ENCODE measurements at regions not wholly inside any gene's neighbourhood (a gene's known extent, or its start where the extent isn't known, plus 50 kb on each side); places are given as distances from the start of the nearest gene placed in this dataset.

DNA sequence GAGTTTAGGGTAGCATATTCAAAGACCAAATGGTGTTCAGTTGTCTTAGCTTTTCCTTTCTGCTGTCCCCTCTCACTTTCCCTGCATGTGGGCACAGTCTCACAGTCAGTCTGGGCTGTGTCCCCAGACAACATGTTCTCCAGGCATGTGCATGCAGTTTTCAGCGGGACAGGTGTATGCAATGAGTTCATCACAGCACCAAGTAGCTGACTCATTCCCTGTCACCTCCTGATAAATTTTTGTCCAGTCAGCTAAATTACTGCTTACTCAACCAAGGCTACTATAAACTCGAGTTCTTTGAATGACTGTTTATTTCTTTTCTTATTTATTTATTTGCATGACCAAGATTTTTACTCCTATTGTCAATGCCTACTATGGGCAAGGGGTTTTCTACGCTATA lies 148.8 kb upstream of the CDH19 start:
- Mint-ChIP-seq H3K9me3 (no peaks in the 10 kb centered on the region), H3K36me3 (ENCODE audit: insufficient read depth in 1 of 3, low read depth in 3 of 3) (peaks cover 0 to 5% (median 0%) of the 10 kb centered on the region in 3 experiments; a peak in 1 of 7 replicates), H3K27ac (0 out of 7 replicates have a peak overlapping the region, but pooled peaks of 1 of the 3 experiments have one; percentile 18), H3K4me1 (peaks cover 0 to 5% of the 10 kb centered on the region in 2 experiments; a peak in 2 of 4 replicates), H3K27me3 (ENCODE audit: low read depth) (no peaks in the 10 kb centered on the region), H3K4me3 (no peak overlapping the region)
- no peak overlapping the region for H4K91ac ChIP-seq (ENCODE audit: insufficient read length, low read depth, low read length)
- no peaks in the 10 kb centered on the region for H3K27me3 ChIP-seq (ENCODE audit: insufficient read depth, low read length)
- H2AFZ ChIP-seq (ENCODE audit: low read length) = no peak overlapping the region
- no peak overlapping the region for H3K27ac ChIP-seq (ENCODE audit: insufficient read length, low read depth, low read length)
- H3K4me1 ChIP-seq (ENCODE audit: insufficient read depth, low read length) = no peaks in the 10 kb centered on the region
- H2BK20ac ChIP-seq (ENCODE audit: low read depth, low read length, poor library complexity, severe bottlenecking) = no peak overlapping the region
- no peak for TF ChIP-seq CTCF (conservative IDR thresholded peaks at IDR 0.05)
- H4K8ac ChIP-seq (replicated peaks; ENCODE audit: insufficient read length, low read depth, low read length) = no peak overlapping the region
- H3K9me3 ChIP-seq (ENCODE audit: control insufficient read depth, low read depth, low read length) = no peaks in the 10 kb centered on the region
- no peak overlapping the region for H2BK120ac ChIP-seq (ENCODE audit: low read depth, low read length, poor library complexity, severe bottlenecking)
- no peaks in the 10 kb centered on the region for H3K79me2 ChIP-seq (ENCODE audit: insufficient read depth, low read length)
- no peak overlapping the region for H3K18ac ChIP-seq (ENCODE audit: insufficient read length, low read depth, low read length)
- WGBS (ENCODE audit: extremely low coverage, insufficient read length, low lambda C conversion rate) = no CpG with 5 or more reads among the region's 3 CpGs
- H2BK5ac ChIP-seq (ENCODE audit: insufficient read length, low read length) = no peak overlapping the region
- H3K4me2 ChIP-seq (ENCODE audit: insufficient read depth, insufficient read length, low read length) = no peak overlapping the region
- DNase-seq = no peak
- H4K20me1 ChIP-seq (ENCODE audit: control insufficient read depth, insufficient read depth, insufficient read length) = no peaks in the 10 kb centered on the region
- H3T11ph ChIP-seq (ENCODE audit: low read length) = no peak overlapping the region
- no peak overlapping the region for H3K23ac ChIP-seq (ENCODE audit: insufficient read length, low read depth, low read length)
- no peaks in the 10 kb centered on the region for H3K79me1 ChIP-seq (ENCODE audit: insufficient read depth, low read depth, low read length, poor library complexity, severe bottlenecking)
- no peaks in the 10 kb centered on the region for H3K23me2 ChIP-seq (ENCODE audit: insufficient read length, low read depth, low read length, poor library complexity, severe bottlenecking)
- H4K5ac ChIP-seq (ENCODE audit: insufficient read length, low read depth, low read length) = no peak overlapping the region
- no peak overlapping the region for H3K56ac ChIP-seq (ENCODE audit: insufficient read length, low read depth, low read length)
- H3K14ac ChIP-seq (ENCODE audit: insufficient read depth, low read length) = no peak overlapping the region
- no peak overlapping the region for H3K9ac ChIP-seq (ENCODE audit: extremely low read depth, insufficient read length, low read length)
- no peak overlapping the region for H2BK15ac ChIP-seq (ENCODE audit: low read depth, low read length)
- H2BK12ac ChIP-seq (ENCODE audit: insufficient read length, low read depth, low read length) = no peak overlapping the region
- H2AK5ac ChIP-seq (ENCODE audit: insufficient read length, low read length) = no peak overlapping the region
- no peak overlapping the region for H3K4ac ChIP-seq (ENCODE audit: low read depth, low read length)
